DMS153 treated with DMSO at 0.1 percent for 48 hours (cell line): ENCODE measurements at regions not wholly inside any gene's neighbourhood (a gene's known extent, or its start where the extent isn't known, plus 50 kb on each side); places are given as distances from the start of the nearest gene placed in this dataset.
"Not testable (repeated sequence)": the region's sequence is repeated elsewhere in the genome, so short reads cannot be mapped to it uniquely, and the experiment has no call there.

ENCODE experiments used
- DNase-seq: peaks from one replicate; lab custom pipeline; 2025; ENCODE audit not compliant: unreplicated experiment; lab: John Stamatoyannopoulos, UW

DNA sequence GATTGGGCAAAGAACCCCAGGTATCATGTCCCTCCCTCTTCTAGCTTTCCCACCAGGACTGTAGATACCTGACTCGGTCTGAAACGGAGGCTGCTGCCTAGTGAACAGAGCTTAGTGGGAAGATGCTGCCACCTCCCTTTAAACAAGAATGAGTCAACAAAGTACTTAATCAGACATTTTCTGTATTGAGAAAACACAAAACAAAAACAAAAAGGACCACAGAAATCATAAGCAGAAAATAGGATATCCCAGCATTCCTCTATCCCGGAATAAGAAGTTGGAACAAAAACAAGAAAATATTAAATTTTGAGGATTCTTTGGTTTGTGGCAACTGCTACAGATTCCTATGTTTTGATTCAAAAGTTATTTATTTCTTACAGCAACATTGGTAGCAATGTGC is 51.7 kb upstream of the COL8A1 start:
- DNase-seq: no peak

DNA sequence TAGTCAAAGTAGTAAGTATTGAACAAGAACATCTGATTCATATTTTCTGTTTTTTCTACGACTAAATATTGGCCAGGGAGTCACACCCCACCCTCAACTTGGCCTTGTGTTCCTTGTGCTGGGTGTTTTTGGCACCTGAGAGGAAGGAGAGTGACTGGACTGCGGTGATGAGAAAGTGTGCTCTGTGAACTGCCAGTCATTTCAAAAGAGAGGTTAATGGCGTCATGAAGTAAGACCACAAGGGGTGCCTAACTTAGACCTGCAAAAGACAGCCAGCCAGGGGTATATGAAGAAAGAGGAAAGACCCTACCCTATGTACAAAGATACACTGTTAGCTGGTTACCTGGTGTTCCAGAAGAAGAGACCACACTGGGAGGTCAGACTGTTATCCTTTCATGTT is 58.4 kb upstream of the COL8A1 start:
- no peak for DNase-seq

DNA sequence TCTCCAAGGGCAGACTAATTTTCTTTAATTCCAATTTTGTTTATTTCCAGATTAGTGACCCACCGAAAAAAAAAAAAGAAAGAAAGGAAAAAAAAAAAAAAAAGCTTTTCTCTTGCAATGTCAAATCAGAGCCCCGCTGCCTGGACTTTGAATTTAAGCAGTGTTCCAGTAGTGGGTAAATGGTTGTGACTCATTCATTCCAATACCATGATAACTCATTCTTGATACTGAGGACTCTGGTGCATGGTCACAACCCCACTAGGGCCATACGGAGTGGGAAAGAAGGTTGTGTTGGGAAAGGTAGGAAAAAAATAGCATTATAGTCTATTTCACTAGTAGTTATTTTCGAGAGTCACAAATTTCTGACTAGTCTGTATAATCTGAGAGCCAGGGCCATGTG is 59.1 kb upstream of the COL8A1 start:
- no peak for DNase-seq

DNA sequence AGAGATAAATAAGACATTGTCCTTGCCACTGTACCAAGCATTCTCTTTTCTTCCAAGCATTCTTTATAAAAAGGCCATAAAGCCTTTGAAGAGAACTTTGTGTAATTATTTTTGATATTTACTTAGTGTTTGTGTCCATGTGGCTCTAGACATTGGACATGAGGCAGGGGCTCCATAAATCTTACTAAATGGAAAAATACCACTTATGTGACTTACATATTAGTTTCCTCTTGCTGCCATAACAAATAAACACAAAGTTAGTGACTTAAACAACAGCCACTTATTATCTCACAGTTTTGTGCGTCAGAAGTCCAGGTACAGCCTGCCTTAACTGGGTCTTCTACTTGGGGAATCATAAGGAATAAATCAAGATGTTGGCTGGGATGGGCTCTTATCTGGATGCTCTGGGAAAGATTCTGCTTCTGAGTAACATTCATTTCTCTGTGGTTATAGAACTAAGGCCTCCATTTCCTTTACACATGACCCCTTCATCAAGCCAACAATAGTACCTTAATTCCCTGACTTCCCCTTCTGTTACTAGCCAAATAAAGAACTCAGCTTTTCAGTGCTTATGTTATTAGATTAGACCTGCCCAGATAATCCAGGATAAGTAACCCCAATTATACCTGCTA is 59.9 kb upstream of the COL8A1 start:
- DNase-seq: no peak

DNA sequence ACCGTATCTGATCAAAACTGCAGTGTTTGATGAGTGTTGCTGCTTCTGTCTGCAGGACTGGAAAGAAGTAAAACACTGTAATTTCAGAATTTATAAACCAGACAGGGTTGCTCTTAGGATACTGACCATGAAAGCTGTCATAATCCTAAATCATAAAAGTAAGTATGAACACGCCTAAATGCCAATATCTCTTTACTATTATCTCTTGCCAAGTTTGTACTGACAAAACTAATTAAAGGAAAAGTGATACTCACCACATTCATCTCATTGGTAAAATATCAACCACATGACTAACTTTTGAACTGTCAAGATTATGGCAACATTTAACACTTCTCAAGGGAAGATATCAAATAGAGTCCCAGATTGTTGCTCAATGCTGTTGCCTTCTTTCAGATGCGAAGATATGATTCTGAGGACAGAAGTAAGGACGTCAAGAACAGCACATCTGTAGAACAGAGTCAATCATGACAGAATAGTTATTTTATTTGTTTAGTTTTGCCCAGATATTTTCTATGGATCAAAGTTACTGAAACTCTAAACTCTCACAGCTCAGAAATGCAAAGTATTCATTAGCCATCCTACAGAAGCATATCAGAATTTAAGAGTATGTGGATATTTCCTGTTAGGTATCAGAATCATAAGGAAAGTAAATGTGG is 61.4 kb upstream of the COL8A1 start:
- DNase-seq: no peak

DNA sequence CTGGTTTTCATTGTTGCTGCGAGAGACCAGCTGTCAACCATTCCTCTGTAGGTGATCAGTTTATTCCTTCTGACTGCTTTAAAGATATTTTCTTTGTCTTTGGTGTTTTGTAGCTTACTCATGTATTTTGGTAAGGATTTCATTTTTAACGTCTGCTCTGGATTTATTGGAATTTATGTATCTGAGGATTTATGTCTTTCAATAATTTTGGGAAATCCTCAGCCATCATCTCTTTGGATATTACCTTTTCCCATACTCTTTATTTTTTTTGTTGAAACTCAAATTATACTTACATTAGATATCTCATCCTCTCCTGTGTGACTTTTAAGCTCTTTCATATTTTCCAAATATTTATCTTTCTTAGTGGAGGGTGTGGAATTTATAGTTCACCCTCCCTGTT is 62.7 kb upstream of the COL8A1 start:
- DNase-seq: no peak

DNA sequence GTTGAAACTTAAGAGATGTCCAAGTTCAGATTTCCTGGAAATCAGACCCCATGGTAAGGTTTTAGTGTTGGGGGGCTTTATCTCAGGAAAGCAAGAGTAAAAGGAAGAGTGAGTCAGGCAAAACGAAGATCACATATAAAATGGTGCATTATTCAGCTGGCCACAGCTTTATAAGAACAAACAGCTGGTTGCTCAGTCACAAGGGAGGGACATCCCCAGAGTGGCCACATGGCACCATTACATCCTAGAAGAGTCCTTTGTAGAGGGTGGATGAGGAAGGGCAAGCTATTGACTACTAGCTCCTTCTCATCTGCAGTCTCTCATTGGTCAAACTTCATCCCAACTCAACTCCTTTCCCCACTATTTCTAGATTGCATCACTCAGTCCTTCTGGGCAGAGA is 68.3 kb upstream of the COL8A1 start:
- DNase-seq: no peak

DNA sequence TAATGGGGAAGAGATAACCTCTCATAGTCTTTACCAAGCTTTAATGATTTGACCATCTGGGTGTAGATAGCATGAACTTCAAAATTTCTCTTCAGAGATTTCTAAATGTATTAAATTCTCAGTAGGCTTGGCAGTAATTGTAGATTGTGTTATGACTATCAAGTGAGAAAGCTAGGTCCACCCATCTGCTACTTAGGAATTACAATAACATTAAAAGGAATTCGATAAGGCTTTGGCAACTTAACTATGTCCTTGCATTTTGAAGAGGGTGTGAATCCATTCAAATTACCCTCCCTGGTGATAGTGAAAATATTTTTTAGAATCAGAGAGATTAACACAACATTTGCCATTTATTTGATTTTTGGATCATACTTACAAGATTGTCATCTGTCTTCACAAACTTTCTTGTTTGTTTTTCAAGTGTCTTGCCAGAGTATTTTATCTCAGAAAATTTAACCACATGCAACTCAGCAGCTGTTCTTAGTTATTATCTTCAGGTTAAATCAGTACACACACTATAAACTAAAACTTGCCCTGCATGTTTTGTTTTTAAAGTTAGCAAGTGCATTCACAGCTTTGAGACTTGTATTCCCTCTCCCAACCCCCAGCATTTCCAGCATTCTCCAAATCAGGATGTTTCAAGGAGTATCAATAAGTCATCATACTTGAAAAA is 69.6 kb upstream of the COL8A1 start:
- no peak for DNase-seq

DNA sequence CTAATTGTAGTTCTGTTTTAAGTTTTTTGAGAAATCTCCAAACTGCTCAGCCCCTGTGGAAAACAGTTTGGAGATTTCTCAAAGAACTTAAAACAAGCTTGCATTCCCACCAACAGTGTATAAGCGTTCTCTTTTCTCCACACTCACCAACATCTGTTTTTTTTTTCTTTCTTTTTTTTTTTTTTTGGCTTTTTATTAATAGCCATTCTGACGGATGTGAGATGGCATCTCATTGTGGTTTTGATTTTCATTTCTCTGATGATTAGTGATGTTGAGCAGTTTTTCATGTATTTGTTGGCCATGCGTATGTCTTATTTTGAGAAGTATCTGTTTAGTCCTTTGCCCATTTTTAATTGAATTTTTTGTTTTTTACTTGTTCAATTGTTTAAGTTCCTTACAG is 73.1 kb upstream of the COL8A1 start:
- no peak for DNase-seq

DNA sequence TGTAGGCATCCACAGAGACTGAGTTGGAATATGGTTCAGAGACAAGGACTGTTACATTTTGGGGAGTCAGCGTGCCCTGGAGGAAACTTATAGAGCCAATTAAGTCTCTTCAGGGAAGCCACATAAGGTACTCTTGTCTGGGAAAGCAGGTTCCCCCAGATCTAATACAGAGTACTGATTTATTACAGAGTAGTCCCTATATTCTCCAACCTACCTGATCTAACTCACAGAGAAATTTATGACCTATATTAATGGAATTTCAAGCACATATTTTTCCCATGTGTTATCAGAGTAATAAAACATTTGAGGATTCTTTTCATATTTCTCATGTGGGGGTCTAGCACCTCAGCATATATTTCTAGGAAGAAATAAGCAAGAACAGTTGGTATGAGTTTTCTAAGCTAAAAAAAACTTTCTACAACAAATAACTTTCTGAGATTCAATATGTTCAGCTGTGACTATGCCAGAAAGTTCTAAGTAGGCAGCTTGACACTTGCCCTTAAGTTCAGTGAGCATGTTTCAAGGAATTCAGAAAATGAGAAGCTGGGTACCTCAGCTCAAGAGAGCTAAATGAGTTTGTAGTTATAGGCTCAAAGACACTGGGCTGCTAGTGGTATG is 75.3 kb upstream of the COL8A1 start:
- no peak for DNase-seq

DNA sequence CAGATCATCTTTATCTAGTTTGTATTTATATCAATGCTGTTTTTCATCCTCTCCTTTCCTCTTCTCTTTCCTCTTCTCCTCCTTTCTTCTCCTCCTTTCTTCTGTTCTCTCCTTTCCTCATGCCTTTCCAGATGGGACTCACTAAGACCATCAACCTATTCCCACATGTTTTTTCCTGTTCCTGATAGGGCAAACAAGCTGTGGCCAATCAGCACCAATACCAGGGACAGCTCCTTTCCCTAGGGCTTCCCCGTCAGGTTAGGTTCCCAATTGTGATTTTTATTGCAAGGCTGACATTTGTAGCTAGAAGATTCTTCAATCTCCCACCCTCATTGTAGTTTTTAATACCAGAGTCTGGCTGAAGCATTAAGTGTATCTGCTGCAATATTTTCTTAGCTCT is 76.3 kb upstream of the COL8A1 start:
- DNase-seq: no peak

DNA sequence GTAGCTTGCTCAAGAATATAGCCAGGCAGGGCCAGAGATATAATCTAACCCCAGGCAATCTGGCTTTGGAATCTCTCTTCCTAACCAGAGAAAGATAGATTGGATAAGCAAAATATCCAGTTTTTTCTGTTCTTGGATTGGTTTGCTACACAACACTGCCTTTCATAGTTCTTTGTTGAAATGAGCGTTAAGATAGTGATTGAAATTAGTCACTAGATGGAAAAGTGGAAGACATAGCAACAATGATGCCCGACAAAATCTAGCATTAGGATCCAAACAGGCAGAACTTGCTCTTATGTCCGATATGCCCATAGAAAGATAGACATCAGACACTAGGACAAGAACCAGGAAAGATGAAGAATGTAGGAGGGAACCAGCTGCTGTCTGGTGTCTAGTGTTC is 77.3 kb upstream of the COL8A1 start:
- DNase-seq: no peak

DNA sequence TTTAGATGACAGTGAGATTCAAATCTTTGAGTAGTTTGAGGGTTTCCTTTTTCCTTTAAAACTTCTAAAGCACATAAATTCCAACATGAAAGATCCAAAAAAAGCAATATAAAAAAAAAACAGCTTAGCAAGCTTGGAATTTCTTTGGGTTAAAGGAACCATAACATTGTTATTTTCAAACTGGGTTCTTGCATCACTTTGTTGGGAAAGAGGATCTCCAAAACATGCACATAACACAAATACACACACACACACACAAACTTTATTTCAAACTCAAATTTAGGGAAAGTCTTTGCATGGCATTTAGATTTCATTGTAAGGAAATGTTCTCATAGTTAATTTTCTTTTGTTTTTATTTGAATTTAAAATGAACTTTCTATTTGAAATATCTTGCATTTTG is 79.2 kb upstream of the COL8A1 start:
- DNase-seq: no peak

DNA sequence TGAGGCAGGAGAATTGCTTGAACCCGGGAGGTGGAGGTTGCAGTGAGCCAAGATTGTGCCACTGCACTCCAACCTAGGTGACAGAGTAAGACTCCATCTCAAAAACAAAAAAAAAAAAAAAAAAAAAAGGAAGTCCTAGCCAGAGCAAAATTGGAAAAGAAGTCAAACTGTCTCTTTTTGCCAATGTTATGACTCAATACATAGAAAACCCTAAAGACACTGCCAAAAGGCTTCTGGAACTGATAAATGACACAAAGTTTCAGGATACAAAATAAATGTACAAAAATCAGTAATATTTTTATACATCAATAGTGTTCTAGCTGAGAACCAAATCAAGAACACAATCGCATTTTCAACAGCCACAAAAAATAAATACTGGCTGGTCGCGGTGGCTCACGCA is 82.5 kb upstream of the COL8A1 start:
- DNase-seq: not testable (repeated sequence)

DNA sequence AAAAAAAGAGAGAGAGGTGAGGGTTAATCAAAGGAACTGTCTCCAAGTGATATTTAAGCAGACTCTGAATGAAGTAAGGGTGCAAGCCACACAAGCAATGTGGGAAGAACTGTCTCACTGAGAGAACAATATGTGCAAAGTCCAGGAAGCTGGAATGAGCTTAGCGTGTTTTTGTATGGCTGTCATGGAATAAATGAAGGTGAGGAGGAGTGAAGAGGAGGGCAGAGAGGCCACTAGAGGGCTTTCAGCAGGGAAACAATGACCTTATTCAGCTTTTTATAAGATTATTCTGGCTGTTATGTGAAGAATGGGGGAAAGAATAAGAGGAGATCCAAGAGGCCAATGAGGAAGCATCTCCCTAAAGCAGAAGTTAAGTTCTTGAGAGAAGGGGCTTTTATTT is 86.9 kb upstream of the COL8A1 start:
- no peak for DNase-seq

DNA sequence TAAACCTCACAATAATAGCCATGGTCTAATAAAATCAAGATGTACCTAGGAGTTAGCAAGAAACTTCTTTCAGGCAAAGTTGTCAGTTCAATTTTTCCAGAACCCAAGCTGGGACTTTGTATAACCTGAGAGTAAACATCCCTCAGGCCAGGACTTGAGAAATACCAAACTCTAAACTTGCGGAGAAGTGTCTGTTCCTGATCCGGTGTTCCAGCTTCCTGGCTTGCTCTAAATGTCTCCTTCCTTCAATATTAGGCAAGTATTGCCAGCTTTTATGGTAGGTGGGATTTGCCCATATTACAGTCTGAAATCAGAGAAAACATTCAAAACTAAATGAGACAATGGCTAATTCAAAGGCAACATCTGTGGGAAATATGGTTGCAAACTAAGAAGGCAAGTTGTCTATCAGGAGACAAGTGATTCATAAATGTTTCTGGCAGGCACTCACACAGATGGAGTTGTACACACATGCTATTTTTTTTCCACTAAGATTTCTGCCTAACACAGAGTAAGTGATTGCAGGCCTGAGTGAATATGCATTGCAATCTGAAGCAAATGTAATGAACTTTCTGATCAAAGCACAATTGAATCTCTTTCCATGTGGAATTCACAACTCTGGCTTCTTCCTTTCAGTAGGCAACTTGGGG is 88.3 kb upstream of the COL8A1 start:
- no peak for DNase-seq

DNA sequence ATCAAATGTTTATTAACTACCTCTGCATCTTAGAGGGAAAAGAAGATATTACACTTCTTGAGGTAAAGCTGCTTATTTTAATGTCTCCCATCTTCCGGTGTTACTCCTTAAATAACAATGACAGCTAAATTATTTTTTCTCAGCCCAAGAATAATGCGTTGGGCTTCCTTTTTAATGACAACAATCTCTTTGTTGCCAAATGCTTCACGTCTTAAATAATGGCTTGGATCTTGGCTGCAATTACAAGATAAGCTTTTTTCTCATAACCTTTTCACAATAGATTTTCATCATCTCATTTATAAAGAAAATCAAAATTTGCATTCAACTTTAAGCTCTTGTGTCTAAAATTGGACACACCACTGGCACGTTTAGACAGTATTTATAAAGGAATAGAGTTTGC is 89.2 kb upstream of the COL8A1 start:
- DNase-seq: no peak

DNA sequence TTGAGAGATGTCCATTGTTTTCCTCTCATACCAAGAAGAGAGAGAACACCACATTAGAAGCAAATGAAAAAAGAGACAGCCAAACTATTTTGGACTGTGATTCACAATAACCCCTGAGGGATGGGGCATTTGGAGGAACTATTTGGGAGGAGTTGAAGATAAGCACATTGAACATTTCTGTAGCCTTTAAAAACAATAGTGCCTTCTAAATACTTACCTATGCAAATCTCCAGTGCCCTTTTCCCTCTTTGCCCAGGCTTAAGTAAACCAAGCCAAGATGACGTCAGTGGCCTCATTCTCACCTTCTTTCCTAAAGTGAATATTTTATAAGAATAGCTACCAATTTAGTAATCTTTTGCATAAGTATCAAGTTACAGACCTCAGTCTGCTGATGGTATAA is 89.7 kb upstream of the COL8A1 start:
- no peak for DNase-seq

DNA sequence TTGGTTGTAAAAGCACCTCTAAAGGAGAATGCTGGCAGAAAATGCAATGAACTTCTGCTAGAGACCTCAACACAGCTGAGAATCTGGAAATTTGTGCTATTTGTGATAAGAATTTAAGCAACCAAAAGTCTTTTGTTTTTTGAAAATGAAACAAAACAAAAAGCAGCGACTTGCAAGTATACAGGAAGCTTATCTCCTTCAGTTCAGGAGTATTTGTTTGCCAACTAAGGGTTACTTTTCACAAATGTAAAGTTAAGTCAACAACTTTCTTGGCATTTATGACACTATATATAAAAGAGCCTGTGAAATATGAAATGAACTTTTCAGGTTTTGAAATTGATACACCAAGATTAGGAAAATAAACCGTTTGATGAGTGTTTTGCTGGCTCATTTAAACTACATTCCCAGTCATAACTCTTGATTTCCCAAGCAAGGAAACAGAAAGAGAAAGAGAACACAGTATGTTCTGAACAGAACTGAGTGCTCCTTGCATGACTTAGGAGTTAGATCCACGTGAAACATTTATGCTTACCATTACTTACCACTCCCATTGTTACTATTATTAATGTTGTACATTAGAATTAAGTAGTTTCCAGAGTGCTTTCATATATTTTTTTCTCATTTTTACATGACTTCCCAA is 92.3 kb upstream of the COL8A1 start:
- no peak for DNase-seq

DNA sequence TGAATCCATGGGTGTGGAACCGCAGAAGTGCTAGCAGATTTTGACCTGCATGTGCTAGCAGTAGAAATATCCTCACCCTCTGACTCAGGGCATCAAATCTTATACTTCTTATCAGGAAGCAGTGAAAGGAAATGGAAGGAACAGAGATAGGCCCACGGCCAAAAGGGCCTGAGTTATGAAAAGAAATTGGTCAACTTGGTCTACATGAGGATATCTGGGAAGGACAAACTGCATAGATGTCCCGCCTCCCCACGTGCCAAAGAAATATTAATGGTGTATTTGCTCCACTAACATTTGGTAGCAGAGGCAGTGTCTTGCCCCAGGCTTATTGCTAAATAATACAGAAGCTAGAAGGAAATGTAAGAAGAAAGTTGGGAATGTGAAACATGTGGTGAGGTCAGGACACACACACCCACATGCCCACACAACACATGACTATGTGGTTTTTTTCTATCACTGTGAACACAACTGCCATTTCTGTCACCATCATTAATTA is 93.6 kb upstream of the COL8A1 start:
- no peak for DNase-seq

DNA sequence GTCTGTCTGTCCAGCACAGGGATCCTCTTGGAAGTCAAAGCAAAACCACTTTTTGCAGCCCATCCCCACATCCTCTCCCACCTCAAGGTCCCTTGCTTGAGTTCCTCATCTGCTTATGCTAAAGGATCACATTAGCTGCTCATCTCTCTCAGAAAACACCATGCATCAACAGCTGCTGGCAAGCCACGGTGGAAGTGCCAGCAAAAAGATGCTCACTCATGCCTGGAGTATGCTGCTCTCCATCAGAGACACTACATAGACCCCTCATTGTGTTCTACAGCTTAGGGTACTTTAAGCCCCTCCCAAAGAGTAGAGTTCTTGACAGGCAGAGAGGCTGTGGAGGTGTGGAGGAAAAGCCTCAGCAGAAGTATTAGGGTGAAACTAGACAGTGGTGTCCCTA is 94.6 kb upstream of the COL8A1 start:
- DNase-seq: no peak
